MV-4-11 (cell line): ENCODE measurements at regions not wholly inside any gene's neighbourhood (a gene's known extent, or its start where the extent isn't known, plus 50 kb on each side); places are given as distances from the start of the nearest gene placed in this dataset.

Source experiments
- DNase-seq: peaks from one replicate; lab custom pipeline; 2025; lab: John Stamatoyannopoulos, UW

DNA sequence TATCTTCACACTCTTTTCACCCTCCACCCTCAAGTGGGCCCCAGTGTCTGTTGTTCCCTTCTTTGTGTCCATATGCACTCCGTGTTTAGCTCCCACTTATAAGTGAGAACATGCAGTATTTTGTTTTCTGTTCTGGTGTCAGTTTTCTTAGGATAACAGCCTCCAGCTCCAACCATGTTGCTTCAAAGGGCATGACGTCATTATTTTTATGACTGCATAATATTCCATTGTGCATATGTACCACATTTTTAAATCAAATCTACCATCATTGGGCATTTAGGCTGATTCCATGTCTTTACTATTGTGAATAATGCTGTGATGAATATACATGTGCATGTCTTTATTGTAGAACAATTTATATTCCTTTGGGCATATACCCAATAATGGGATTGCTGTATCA is 140.3 kb downstream of the LYPLAL1 start:
- DNase-seq = no peak

- no peak for DNase-seq
Observed at GRCh38 chr1:219312967-219313366, 139.3 kb downstream of the LYPLAL1 start.

DNA sequence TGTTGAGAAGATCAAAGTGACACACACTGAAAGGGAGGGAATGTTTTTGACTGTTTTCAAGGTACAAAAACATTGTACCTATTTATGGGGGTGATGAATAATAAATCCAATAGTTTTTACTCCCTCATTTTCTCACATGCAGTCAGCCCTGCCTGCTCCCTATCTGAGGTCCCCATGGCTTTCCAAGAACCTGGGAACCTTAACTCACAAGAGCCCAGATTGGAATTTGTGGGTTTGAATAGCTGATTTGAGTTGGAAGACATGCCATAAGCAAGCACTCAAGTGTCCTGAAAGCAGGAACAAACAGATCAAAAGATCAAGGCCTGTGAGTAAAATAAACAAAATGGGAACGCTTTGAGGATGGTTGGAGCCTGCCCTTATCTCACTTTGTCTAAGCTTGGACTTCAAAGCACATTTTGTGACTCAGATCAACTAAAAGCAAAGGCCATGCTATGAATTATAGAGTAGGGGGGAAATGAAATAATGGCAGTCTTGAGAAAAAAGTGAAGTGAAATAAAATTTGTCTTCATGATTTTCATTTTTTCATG is 136.6 kb downstream of the LYPLAL1 start:
- no peak for DNase-seq

DNA sequence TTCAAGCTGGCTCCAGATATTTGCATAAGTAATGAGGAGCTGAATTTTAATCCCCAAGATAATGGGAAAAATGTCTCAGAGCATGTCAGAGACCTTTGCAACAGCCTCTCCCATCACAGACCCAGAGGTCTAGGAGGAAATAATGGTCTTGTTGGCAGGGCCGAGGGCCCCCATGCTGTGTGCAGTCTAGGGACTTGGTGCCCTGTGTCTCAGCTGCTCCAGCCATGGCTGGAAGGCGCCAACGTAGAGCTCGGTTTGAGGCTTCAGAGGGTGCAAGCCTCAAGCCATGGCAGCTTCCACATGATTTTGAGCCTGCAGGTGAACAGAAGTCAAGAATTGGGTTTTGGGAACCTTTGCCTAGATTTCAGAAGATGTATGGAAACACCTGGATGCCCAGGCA is 134.7 kb downstream of the LYPLAL1 start:
- no peak for DNase-seq

DNA sequence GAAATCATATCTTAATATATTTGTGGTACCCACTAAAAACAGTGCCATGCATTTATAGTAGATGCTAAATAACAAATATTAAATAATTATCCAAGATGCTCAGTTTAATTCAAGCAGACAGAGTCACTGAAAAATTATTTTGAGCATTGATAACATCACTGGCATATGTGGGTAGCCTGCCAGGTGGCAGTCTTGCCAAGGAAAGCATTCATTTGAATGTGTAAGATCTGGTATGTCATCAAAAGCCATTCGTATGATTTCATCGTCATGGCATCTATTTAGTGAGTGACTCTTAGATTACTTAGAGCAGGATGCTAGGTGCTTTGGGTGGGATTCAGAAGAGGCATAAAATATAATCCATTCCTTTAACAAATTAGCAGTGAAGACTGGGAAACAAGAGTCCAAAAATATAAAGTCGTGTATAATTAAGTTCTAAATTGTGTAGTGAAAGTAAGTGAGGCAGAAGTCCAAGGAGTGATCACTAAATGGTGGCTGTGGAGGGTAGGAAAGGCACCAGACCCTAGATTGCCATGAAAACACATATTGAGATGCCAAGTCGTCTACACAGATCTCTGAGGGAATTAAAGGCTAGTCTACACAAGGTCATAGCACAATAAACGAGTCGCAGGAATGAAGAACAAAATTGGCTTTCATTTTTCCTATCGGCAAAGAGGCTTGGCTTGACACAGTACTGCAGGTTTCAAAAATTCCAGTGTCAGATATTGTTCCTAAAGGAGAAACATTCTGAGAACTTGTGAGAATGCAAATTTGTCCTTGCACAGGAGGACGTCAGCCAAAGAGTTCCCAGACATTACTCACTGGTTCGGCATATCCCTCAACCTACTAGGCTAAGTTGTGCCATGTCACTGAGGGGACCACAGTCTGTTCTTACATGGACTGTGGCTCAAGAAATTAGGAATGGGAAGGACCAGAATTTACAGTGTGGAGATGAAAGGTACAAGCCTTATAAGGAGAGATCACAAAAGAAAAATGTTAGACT is 130.8 kb downstream of the LYPLAL1 start:
- DNase-seq = no peak

DNA sequence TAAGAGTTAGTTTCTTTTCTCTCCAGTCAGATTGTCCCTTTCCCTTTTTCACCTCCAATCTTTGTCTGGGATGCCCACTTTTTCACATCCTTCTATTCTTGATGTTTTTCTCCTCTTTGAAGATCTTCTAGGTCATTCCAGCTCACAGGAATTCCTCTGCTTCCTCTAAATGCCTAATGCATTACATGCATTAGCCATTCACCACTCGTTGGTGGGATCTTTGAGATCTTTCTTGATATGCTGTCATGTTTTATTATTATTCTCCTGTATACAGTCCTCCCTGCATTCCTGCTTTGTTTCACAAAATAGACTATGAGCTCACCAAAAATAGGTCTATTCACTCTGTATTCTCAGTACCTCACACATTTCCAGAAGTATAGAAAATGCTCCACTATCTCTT is 129.0 kb downstream of the LYPLAL1 start:
- DNase-seq = no peak

DNA sequence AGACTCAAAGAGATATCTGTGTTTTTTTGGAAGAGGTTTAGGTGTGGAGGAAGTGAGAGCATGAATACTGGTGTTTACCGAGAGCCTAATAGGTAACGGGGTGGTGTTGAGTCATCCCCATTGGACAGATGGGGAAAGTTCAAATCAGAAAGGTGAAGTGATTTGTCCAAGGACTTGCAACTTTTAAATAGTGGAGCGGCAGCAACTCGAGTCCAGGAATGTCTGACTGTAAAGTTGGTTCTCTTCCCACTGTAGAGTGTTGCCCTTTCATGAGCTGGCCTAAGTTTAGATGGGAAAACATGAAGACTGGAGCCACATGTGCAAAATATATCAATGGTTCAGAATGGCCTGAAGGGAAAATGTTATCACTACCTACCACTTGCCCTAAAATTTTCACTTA is 125.7 kb downstream of the LYPLAL1 start:
- no peak for DNase-seq

GRCh38 chr1:219298571-219299148 is 125.0 kb downstream of the LYPLAL1 start:
- DNase-seq = no peak

DNA sequence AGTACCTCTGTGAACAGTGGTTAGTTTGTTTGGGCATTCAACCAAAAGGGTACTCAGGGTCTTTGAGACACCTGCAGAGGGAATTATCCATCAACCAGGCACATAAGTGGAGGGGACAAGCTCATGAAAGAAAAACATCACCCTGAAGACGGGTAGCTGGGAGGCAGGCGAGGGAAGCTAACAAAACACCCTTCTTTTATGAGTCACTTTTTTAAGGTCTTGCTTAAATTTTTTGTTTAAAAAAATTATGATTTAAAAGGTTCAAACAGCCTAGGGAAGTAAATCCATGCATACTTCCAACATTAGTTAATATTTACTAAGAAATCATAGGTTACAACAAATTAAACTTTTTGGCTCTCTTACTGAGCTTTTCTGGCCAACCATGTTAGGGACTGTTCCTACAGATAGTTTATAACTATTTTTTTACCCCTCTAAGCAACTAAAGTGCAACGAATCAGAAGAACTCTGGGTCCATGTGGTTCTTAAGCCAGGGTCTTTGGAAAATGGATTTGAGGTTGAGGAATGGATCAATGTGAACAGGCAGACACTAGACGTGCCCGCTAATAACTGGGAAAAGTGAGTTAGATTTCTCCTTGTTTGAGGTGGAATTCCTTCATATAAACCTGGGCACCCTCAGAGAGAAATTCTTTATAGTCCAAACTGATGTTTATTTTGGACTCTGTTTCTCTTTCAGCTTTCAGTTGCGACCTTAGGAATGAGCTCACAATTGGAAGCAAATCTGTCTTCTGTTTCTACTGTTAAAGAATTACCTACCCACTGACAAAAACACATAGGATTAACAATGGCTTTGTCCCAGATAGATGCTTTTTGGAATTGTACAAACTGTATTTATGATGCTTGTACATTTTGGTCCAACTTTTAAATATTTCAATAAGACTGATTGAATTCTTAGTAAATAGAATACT is 123.0 kb downstream of the LYPLAL1 start:
- DNase-seq = no peak

DNA sequence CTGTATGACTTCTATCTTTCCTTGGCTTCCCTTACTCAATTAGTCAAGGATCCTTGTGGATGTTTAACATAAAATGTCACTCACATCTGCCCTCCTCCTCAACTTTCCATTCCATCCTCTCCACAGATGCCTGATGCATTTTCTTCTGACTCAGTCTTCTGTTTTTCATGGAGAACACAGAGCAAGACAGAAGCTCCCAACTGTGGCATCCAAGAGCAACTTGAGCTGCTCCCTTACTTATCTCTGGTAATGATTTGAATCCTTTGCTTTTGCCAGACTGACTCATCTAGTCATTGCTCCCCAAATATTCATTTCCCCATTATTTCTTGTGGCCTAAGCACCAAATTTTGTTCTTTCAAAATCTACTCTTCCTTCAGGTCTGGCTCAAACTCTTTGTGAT is 120.6 kb downstream of the LYPLAL1 start:
- DNase-seq = no peak

DNA sequence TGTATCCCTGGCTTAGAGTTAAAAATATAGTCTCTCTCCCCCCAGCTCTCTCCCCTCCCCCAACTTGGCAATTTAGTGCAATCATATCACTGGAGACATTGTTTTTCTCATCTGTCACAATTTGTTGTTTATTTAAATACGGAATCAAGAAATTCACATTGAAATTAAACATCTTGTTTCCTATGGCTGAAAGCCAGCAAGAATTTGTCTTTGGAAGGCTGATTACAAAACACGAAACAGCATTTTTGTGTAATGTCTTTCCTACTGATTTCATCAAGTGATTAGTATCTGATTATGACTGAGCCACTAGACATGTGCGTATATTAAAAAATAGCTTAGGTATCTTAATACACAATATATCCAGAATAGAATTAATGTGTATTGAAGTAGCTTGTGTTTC is 119.7 kb downstream of the LYPLAL1 start:
- DNase-seq = no peak

- DNase-seq = no peak
Observed at GRCh38 chr1:219292999-219293398, 119.3 kb downstream of the LYPLAL1 start.

DNA sequence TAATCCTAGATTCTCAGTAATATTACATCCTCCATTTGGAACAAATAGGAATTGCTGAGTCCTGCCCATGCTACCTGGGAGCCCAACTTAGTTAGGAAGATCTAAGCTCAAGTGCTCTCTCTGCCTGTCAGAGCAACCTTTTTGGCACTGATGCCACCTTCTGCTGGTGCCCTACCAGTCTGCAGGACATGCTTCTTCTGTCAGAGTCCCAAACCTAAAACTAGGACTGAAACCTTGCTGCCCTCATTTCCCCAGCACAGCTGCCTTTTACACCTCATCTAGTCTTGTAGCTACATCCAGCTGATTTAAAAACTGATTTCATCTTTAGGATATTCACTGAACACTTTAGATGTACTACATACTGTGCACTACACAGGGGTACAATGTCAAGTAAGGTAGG is 118.7 kb downstream of the LYPLAL1 start:
- no peak for DNase-seq

- no peak for DNase-seq
Observed at GRCh38 chr1:219289171-219289570, 115.5 kb downstream of the LYPLAL1 start.

DNA sequence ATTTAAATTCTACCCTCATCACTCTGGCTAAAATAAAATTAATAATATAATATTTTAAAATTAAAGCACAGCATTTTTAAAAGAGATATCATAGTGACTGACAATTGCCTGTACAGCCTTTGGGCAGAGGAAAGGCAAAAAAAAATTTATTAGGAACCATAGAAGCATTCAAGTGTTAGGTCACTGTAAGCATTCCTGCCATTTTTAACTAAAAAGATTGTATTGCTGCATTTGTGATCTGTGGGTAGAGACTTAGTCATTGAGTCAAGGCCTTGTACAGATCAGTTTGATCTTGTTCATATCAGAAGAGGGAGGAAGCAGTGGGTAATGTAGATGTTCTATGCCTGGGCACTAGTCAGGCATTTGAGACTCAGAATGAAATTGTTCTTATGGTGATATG is 109.9 kb downstream of the LYPLAL1 start:
- DNase-seq = no peak

DNA sequence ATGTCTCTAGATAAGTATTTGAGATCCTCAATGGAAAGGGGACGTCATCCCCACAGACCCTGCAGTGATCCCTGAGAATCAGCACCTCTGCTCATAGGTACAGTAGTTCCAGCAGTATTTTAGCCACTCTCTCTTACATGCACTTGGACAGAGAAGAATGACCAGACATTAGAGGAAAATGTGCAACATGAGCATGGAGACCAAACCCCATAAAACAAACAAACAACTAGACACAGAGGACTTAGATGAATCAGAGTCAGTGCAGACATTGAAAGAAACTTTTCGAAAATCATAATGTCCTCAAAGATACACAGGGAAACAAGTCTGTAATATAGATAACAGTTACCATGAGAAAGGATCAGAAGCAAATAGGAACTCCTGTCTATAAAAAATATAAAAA is 108.2 kb downstream of the LYPLAL1 start:
- DNase-seq = no peak

DNA sequence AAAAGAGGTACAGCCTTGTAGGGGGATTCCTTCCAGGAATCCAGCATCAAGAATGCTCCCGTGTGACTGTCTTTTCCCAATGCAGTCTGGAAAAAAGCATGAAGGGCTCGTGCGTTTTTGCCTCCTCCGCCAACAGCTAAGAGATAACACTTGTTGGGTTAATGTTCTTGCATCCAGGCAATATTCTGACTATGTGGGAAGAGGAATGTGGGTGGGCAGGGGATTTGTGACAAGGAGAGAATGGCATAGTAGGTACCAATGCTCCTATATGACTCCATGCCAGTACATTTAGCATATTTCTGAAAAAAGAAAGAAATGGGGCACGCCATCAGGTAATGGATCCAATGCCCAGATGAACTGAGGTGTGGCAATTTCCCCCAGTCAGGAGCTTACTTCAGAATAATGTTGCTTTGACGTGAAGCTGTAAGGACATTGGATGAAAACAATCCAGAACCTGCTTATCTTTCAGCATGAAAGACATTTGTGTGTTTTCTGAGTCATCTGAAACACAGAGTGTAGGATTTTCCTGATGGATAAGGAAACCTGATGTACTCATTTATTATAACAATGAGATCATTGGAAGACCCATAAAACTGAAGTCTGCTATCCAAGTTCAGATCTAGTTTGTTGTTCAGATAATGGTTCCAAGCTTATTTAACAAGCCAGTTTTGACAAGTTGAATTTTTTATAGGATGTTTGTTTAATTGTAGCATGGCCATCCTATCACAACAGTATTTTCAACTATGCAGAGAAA is 105.5 kb downstream of the LYPLAL1 start:
- no peak for DNase-seq

GRCh38 chr1:219278288-219278687 is 104.6 kb downstream of the LYPLAL1 start:
- DNase-seq = no peak

DNA sequence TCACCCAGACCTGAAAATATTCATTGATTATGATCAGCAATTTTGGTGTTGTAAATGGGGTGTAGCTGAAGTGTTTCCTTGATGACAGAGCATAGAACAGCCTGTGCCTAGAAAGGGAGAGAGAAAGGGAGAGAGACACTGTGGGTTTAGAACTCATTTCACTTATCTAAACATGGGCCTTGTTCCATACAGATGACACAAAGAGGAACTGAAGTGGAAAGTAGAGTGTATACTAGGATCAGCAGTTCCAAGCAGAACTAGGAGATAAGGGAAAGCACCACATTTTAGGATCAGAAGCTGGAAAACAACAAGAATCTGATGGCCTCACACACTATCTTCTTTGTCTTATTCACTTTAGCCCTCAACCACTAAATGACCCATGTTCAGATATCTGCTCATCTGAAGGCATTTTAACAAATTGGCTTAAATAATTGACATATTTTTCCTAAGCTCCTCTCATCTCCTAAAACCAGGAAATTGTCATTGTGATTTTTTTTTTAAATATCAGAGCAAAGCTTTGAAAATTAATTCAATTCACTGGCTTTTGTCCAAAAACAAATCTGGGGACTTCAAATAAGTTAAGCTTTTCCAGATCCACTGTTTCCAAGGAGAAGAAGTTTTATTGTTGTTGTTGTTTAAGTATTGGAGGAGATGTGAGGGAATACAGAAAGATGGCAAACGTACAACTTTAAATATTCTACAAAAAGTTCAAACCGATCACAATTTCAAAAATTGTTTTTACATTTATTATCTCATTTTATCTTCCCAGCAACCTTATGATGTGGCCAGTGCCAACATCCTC is 103.8 kb downstream of the LYPLAL1 start:
- no peak for DNase-seq

GRCh38 chr1:219276049-219276738 is 102.5 kb downstream of the LYPLAL1 start:
- no peak for DNase-seq
